Fibroblast of lung (primary cell): ENCODE measurements at regions not wholly inside any gene's neighbourhood (a gene's known extent, or its start where the extent isn't known, plus 50 kb on each side); places are given as distances from the start of the nearest gene placed in this dataset.

Source experiments
- DNase-seq, 2 donors: peaks; one replicate each; pipeline versions ENCODE4 v3.0.0 to v3.0.0-alpha.2; 2010; ENCODE audit warnings: low read depth in 2 of 2
- H2AFZ ChIP-seq: 2 replicates; pipeline ENCODE4 v1.5.1; 2012; ENCODE audit warnings: low read length, control low read depth, inconsistent platforms
- H3K27ac ChIP-seq: 2 replicates; pipeline ENCODE4 v1.5.1; 2011; ENCODE audit warnings: low read length, control low read depth; ENCODE audit not compliant: insufficient read depth
- H3K27me3 ChIP-seq: 2 replicates; pipeline ENCODE4 v1.5.1; 2011; ENCODE audit warnings: mild to moderate bottlenecking, low read length; ENCODE audit not compliant: control insufficient read depth, insufficient read depth
- H3K36me3 ChIP-seq: 2 replicates; pipeline ENCODE4 v1.5.1; 2011; ENCODE audit warnings: low read length; ENCODE audit not compliant: control insufficient read depth, insufficient read depth
- H3K4me1 ChIP-seq: 2 replicates; pipeline ENCODE4 v1.5.1; 2011; ENCODE audit warnings: low read length; ENCODE audit not compliant: control insufficient read depth, insufficient read depth; ENCODE audit errors: extremely low read depth
- H3K4me2 ChIP-seq: 2 replicates; pipeline ENCODE4 v1.5.1; 2011; ENCODE audit warnings: low read length, control low read depth; ENCODE audit not compliant: insufficient read depth; ENCODE audit errors: extremely low read depth
- H3K4me3 ChIP-seq, 4 experiments: fragments of 200-600 bp in 1 of 4; sonication (generic) in 1 of 4; replicated peaks in 1 of 4; 2 replicates each; pipeline ENCODE4 v1.5.1; 2011 to 2016; ENCODE audit warnings: low read length in 4 of 4, low read depth in 3 of 4, mild to moderate bottlenecking in 3 of 4, control low read depth in 2 of 4, inconsistent platforms in 1 of 4, mixed read lengths in 1 of 4; ENCODE audit not compliant: insufficient read depth in 1 of 4; ENCODE audit errors: control extremely low read depth in 1 of 4
- H3K79me2 ChIP-seq: 2 replicates; pipeline ENCODE4 v1.5.1; 2012; ENCODE audit warnings: mild to moderate bottlenecking, low read length, inconsistent platforms; ENCODE audit not compliant: control insufficient read depth, insufficient read depth
- H3K9ac ChIP-seq: 2 replicates; pipeline ENCODE4 v1.5.1; 2011; ENCODE audit warnings: mild to moderate bottlenecking, low read length, control low read depth; ENCODE audit not compliant: insufficient read depth
- H3K9me3 ChIP-seq: 2 replicates; pipeline ENCODE4 v1.5.1; 2012; ENCODE audit warnings: low read depth, low read length; ENCODE audit not compliant: control insufficient read depth, insufficient read depth
- H4K20me1 ChIP-seq: 2 replicates; pipeline ENCODE4 v1.5.1; 2011; ENCODE audit warnings: low read length; ENCODE audit not compliant: control insufficient read depth, insufficient read depth; ENCODE audit errors: extremely low read depth
- EZH2 ChIP-seq: IDR thresholded peaks from 2 replicates; pipeline ENCODE4 v1.5.1; 2012; ENCODE audit warnings: low read length, control low read depth, mild to moderate bottlenecking; ENCODE audit errors: missing control alignments
- TF ChIP-seq, protein P1 (sequence below), 2 donors: IDR thresholded peaks in 1 of 2; conservative IDR thresholded peaks in 1 of 2; 1 replicate in 1 of 2; 2 replicates in 1 of 2; pipeline ENCODE4 v1.5.1; 2011 to 2012; ENCODE audit warnings: low read length in 2 of 2, control low read depth in 1 of 2, inconsistent platforms in 1 of 2, low read depth in 1 of 2, mild to moderate bottlenecking in 1 of 2

DNA sequence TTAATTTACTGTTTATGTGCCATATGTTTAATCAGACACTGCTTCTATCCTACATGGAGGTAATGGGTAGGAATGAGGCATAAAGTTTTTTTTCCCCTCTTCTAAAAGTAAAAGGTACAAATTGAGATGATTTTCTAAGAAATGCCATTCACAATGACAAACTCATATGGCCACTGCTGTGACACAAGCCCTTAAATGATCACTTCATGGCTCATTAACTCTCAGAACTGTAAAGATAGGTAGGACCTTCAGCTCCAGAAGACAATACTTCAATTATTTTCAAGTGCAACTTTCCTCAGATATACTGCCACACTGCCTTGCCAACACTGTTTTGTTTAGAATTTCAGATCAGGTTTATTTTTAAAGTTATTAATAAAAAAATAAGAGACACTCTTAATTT, 362.9 kb upstream of the ZNF608 start:
- Histone ChIP-seq H3K79me2 (no peaks in the 10 kb centered on the region), H3K9me3 (no peaks in the 10 kb centered on the region), H3K4me3 (no peak overlapping the region), H3K36me3 (no peaks in the 10 kb centered on the region), H4K20me1 (no peaks in the 10 kb centered on the region), H3K4me2 (no peak overlapping the region), H3K27ac (no peak overlapping the region), H3K27me3 (no peaks in the 10 kb centered on the region), H3K4me1 (peaks cover 4% of the 10 kb centered on the region), H3K9ac (no peak overlapping the region), H2AFZ (no peak overlapping the region)
- TF ChIP-seq EZH2 = no peak
- TF ChIP-seq, protein P1, sequence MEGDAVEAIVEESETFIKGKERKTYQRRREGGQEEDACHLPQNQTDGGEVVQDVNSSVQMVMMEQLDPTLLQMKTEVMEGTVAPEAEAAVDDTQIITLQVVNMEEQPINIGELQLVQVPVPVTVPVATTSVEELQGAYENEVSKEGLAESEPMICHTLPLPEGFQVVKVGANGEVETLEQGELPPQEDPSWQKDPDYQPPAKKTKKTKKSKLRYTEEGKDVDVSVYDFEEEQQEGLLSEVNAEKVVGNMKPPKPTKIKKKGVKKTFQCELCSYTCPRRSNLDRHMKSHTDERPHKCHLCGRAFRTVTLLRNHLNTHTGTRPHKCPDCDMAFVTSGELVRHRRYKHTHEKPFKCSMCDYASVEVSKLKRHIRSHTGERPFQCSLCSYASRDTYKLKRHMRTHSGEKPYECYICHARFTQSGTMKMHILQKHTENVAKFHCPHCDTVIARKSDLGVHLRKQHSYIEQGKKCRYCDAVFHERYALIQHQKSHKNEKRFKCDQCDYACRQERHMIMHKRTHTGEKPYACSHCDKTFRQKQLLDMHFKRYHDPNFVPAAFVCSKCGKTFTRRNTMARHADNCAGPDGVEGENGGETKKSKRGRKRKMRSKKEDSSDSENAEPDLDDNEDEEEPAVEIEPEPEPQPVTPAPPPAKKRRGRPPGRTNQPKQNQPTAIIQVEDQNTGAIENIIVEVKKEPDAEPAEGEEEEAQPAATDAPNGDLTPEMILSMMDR (conservative IDR thresholded peaks at IDR 0.05 in 1 of 2, IDR thresholded peaks at IDR 0.05 in 1 of 2; ENCODE audit: low read depth in 1 of 2, low read length in 2 of 2) = no peak
- DNase-seq = no peak

DNA sequence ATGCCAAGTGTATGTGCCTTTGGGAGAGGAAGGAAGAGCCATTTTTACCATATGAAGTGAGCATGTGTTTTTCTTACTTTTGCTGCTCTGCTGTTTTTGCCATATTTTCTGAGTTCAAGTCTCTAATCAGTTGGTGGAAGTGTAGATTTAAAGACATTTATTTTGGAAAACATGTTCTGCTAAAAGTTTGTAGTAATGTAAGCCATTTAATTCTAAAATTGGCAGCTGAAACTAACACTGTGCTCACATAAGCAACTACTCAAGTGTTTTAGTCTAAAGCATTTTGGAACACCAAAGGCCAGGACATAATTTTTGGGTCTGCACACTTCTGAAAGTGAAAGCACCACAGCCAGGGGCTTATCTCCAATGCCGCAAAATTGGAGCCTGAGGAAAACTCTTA, 363.4 kb upstream of the ZNF608 start:
- TF ChIP-seq EZH2 = no peak
- TF ChIP-seq, protein P1 (conservative IDR thresholded peaks at IDR 0.05 in 1 of 2, IDR thresholded peaks at IDR 0.05 in 1 of 2; ENCODE audit: low read depth in 1 of 2, low read length in 2 of 2) = no peak
- DNase-seq = no peak

DNA sequence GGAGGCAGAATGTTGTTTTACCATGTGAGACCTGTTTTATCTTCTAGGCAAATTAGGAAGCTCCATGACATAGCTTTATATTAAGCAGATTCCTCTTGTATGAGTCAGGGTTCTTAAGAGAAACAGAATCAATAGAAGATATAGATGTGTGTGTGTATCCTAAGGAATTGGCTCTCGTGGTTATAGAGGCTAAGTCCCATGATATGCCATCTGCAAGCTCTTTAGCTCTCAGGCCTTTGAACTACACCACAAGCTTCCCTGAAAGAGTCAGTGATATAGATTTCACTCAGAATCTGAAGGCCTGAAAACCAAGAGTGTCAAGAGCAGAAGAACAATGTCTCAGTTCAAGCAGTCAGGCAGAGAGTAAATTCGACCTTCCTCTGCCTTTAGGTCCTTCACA, 365.8 kb upstream of the ZNF608 start:
- Histone ChIP-seq H2AFZ (no peak overlapping the region), H3K9me3 (no peaks in the 10 kb centered on the region), H3K9ac (no peak overlapping the region), H3K27ac (no peak overlapping the region), H3K79me2 (no peaks in the 10 kb centered on the region), H3K36me3 (no peaks in the 10 kb centered on the region), H3K4me1 (peaks cover 4% of the 10 kb centered on the region), H3K4me3 (no peak overlapping the region), H3K4me2 (no peak overlapping the region), H4K20me1 (no peaks in the 10 kb centered on the region), H3K27me3 (no peaks in the 10 kb centered on the region)
- DNase-seq = peak; percentile 42 to 53
- TF ChIP-seq, protein P1 (conservative IDR thresholded peaks at IDR 0.05 in 1 of 2, IDR thresholded peaks at IDR 0.05 in 1 of 2; ENCODE audit: low read depth in 1 of 2, low read length in 2 of 2) = no peak
- no peak for TF ChIP-seq EZH2

More for the DNA sequence above, 363.4 kb upstream of the ZNF608 start:
- Histone ChIP-seq H3K4me1 (peaks cover 4% of the 10 kb centered on the region), H3K4me2 (peak overlapping the region; percentile 10), H3K79me2 (no peaks in the 10 kb centered on the region), H3K9ac (no peak overlapping the region), H3K27me3 (no peaks in the 10 kb centered on the region), H3K27ac (no peak overlapping the region), H3K4me3 (no peak overlapping the region), H3K9me3 (no peaks in the 10 kb centered on the region), H4K20me1 (no peaks in the 10 kb centered on the region), H2AFZ (peak overlapping the region; percentile 29), H3K36me3 (no peaks in the 10 kb centered on the region)
